Endothelial cell of umbilical vein (primary cell): ENCODE measurements at regions not wholly inside any gene's neighbourhood (a gene's known extent, or its start where the extent isn't known, plus 50 kb on each side); places are given as distances from the start of the nearest gene placed in this dataset.

Source experiments
- BruUV-seq: library from RNA; stranded (reverse); fragments of 400-500 nt; replicated peaks from 2 replicates; lab custom pipeline; 2021; lab: Mats Ljungman, UMichigan
- CTCF ChIA-PET: fragments of 300-600, 350-600 bp; sonication (Branson Sonifier 250); formaldehyde crosslinking; loops from one replicate; lab custom pipeline; 2021; ENCODE audit warnings: antibody characterized with exemption, inconsistent platforms; lab: Charles Lee
- POLR2A ChIA-PET: fragments of 300-600, 350-600 bp; sonication (Branson Sonifier 250); formaldehyde crosslinking; loops from one replicate; lab custom pipeline; 2021; ENCODE audit warnings: antibody characterized with exemption, inconsistent platforms; lab: Charles Lee
- DNase-seq: peaks from one replicate; pipeline ENCODE4 v3.0.0-alpha.2; 2011; ENCODE audit warnings: low read depth, low spot score
- FAIRE-seq: peaks from 2 replicates; lab custom pipeline; 2011; peaks lifted over from hg19 to GRCh38; lab: Jason Lieb, UNC
- H2AFZ ChIP-seq: 2 replicates; pipeline ENCODE4 v1.6.0; 2012; ENCODE audit warnings: low read depth, low read length, control low read depth, inconsistent platforms
- H3K27ac ChIP-seq: 2 replicates; pipeline ENCODE4 v1.5.1; 2011; ENCODE audit warnings: low read depth, mild to moderate bottlenecking, control low read depth, low read length, moderate library complexity; ENCODE audit not compliant: insufficient read depth
- H3K27me3 ChIP-seq, 2 experiments: 2 replicates each; pipeline versions ENCODE4 v1.6.0 to v1.6.1; 2011; ENCODE audit warnings: low read length in 2 of 2, mixed read lengths in 1 of 2; ENCODE audit not compliant: control insufficient read depth in 2 of 2, insufficient read depth in 2 of 2
- H3K36me3 ChIP-seq, 2 experiments: 2 replicates in 1 of 2; 3 replicates in 1 of 2; pipeline ENCODE4 v1.5.1; 2011; ENCODE audit warnings: low read length in 2 of 2, mild to moderate bottlenecking in 1 of 2, moderate library complexity in 1 of 2; ENCODE audit not compliant: control insufficient read depth in 2 of 2, insufficient read depth in 2 of 2; ENCODE audit errors: extremely low read depth in 1 of 2
- H3K4me1 ChIP-seq: 3 replicates; pipeline ENCODE4 v1.5.1; 2011; ENCODE audit warnings: mild to moderate bottlenecking, low read length; ENCODE audit not compliant: control insufficient read depth, insufficient read depth; ENCODE audit errors: extremely low read depth
- H3K4me2 ChIP-seq: 2 replicates; pipeline ENCODE4 v1.6.1; 2011; ENCODE audit warnings: low read length, control low read depth, mixed read lengths; ENCODE audit not compliant: insufficient read depth
- H3K4me3 ChIP-seq, 3 experiments: fragments of 200-600 bp in 1 of 3; sonication (generic), shearing (Covaris generic) in 1 of 3; replicated peaks in 1 of 3; 2 replicates each; pipeline ENCODE4 v1.5.1; 2011 to 2016; ENCODE audit warnings: control low read depth in 3 of 3, low read length in 3 of 3, mild to moderate bottlenecking in 2 of 3, inconsistent platforms in 1 of 3, low read depth in 1 of 3, moderate library complexity in 1 of 3; ENCODE audit not compliant: insufficient read depth in 1 of 3
- H3K79me2 ChIP-seq: 2 replicates; pipeline ENCODE4 v1.6.0; 2012; ENCODE audit warnings: low read length, inconsistent platforms; ENCODE audit not compliant: control insufficient read depth, insufficient read depth
- H3K9ac ChIP-seq: replicated peaks from 2 replicates; pipeline ENCODE3; 2011; ENCODE audit warnings: low read length, control low read depth; ENCODE audit not compliant: insufficient read depth; ENCODE audit errors: extremely low read depth
- H3K9me1 ChIP-seq: replicated peaks from 3 replicates; pipeline ENCODE4 v1.6.0; 2011; ENCODE audit warnings: mild to moderate bottlenecking, low read length; ENCODE audit not compliant: control insufficient read depth, insufficient read depth; ENCODE audit errors: extremely low read depth
- H3K9me3 ChIP-seq: replicated peaks from 2 replicates; pipeline ENCODE4 v1.5.1; 2012; ENCODE audit warnings: low read length, inconsistent platforms; ENCODE audit not compliant: control insufficient read depth, insufficient read depth
- H4K20me1 ChIP-seq: replicated peaks from 2 replicates; pipeline ENCODE3; 2011; ENCODE audit warnings: mild to moderate bottlenecking, low read length; ENCODE audit not compliant: control insufficient read depth, insufficient read depth; ENCODE audit errors: extremely low read depth
- CTCF ChIP-seq, 2 donors: IDR thresholded peaks; 1 replicate in 1 of 2; 2 replicates in 1 of 2; pipeline ENCODE4 v1.5.1; 2011; ENCODE audit warnings: low read length in 2 of 2, mild to moderate bottlenecking in 2 of 2, moderate library complexity in 2 of 2, control low read depth in 1 of 2, inconsistent platforms in 1 of 2, low read depth in 1 of 2; ENCODE audit not compliant: insufficient read depth in 1 of 2; ENCODE audit errors: extremely low read depth in 1 of 2
- EZH2 ChIP-seq: IDR thresholded peaks from 2 replicates; pipeline ENCODE4 v1.6.1; 2012; ENCODE audit warnings: borderline replicate concordance, low read depth, mild to moderate bottlenecking, moderate library complexity, low read length, inconsistent platforms; ENCODE audit not compliant: severe bottlenecking
- FOS ChIP-seq: IDR thresholded peaks from 2 replicates; pipeline ENCODE4 v1.6.1; 2011; ENCODE audit warnings: mild to moderate bottlenecking, low read length, moderate library complexity, borderline replicate concordance; ENCODE audit not compliant: insufficient read depth
- GATA2 ChIP-seq: IDR thresholded peaks from 2 replicates; pipeline ENCODE4 v1.7.0; 2011; ENCODE audit warnings: low read depth, mild to moderate bottlenecking, moderate library complexity, mixed read lengths, low read length; ENCODE audit not compliant: insufficient read length, insufficient read depth
- JUN ChIP-seq: IDR thresholded peaks from 2 replicates; pipeline ENCODE4 v1.6.1; 2011; ENCODE audit warnings: borderline replicate concordance, low read depth; ENCODE audit not compliant: insufficient read length, insufficient read depth
- MAX ChIP-seq: IDR thresholded peaks from 2 replicates; pipeline ENCODE4 v1.6.1; 2011; ENCODE audit not compliant: insufficient read depth, insufficient read length
- MYC ChIP-seq: IDR thresholded peaks from one replicate; pipeline ENCODE4 v1.6.1; 2011; ENCODE audit warnings: mild to moderate bottlenecking, low read depth, low read length
- POLR2A ChIP-seq: IDR thresholded peaks from 2 replicates; pipeline ENCODE4 v1.6.1; 2012; ENCODE audit warnings: low read depth, mild to moderate bottlenecking, control low read depth, low read length
- POLR2AphosphoS5 ChIP-seq: IDR thresholded peaks from 2 replicates; pipeline ENCODE4 v1.6.1; 2012; ENCODE audit warnings: low read depth, mild to moderate bottlenecking, control low read depth, low read length, moderate library complexity; ENCODE audit not compliant: insufficient read depth
- dilution Hi-C: fragments of 300-500 bp; cut with MboI; formaldehyde crosslinking; loops from one replicate; pipeline ENCODE4 v1.15.0; 2019; ENCODE audit warnings: low sequenced_read_pairs; ENCODE audit not compliant: extremely low pct_ligation_motif_present
- intact Hi-C: fragments of 100-400 bp; cut with micrococcal nuclease; formaldehyde crosslinking; loops from one replicate; pipeline ENCODE4 v1.10.0; 2022

GRCh38 chr14:100398044-100398443 lies 74.9 kb downstream of the SLC25A47 start:
- Histone ChIP-seq H3K36me3 (no peaks in the 10 kb centered on the region), H3K4me2 (no peak overlapping the region), H3K9me1 (no peaks in the 10 kb centered on the region), H3K4me3 (no peak overlapping the region), H3K9me3 (no peaks in the 10 kb centered on the region), H3K4me1 (peaks cover 4% of the 10 kb centered on the region), H3K79me2 (no peaks in the 10 kb centered on the region), H4K20me1 (no peaks in the 10 kb centered on the region), H3K27ac (no peak overlapping the region), H3K27me3 (no peaks in the 10 kb centered on the region), H2AFZ (no peak overlapping the region), H3K9ac (no peak overlapping the region)
- BruUV-seq: no TSS peak
- FAIRE-seq: no peak
- intact Hi-C loops: no loop called here
- TF ChIP-seq EZH2: no peak
- TF ChIP-seq MYC: no peak
- no peak for TF ChIP-seq POLR2A
- no peak for TF ChIP-seq GATA2
- TF ChIP-seq POLR2AphosphoS5: no peak
- TF ChIP-seq FOS: no peak
- no peak for TF ChIP-seq CTCF (IDR thresholded peaks at IDR 0.05; ENCODE audit: extremely low read depth in 1 of 2, insufficient read depth in 1 of 2, low read depth in 1 of 2, low read length in 2 of 2)
- TF ChIP-seq MAX: no peak
- no peak for TF ChIP-seq JUN
- DNase-seq: no peak
- dilution Hi-C loops: no loop called here
- ChIA-PET POLR2A (no interaction called here), CTCF (no interaction called here)
